ENCODE measurements at regions not wholly inside any gene's neighbourhood (a gene's known extent, or its start where the extent isn't known, plus 50 kb on each side); places are given as distances from the start of the nearest gene placed in this dataset.

DNA sequence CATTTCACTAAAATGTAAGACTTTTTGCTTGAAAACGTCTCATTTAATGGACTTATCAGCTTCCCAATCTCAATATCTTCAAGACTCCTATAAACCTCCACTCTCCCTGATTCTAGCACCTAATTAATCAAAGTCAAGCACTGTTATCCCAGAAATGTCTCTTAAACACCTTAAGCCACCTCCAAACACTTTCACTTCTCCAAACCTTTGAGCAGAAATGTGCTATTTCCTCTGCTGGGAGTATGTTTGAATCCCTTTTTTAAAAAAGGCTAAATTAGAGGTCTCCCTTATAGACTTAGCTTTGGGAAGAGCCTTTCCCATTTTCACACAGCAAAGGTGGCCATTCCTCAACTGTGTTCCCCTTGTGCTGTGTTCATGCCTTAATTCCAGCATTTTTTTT, 146.2 kb upstream of the SYN3 start:
- Histone ChIP-seq H3K4me3 (ENCODE audit: low read depth, low read length) (no peak overlapping the region), H3K27me3 (ENCODE audit: control insufficient read depth, insufficient read depth, low read length) (peaks cover 7% of the 10 kb centered on the region), H3K36me3 (ENCODE audit: control insufficient read depth, insufficient read depth, low read length) (no peaks in the 10 kb centered on the region)
- no peak for DNase-seq (ENCODE audit: low read depth)
- TF ChIP-seq, protein P1, sequence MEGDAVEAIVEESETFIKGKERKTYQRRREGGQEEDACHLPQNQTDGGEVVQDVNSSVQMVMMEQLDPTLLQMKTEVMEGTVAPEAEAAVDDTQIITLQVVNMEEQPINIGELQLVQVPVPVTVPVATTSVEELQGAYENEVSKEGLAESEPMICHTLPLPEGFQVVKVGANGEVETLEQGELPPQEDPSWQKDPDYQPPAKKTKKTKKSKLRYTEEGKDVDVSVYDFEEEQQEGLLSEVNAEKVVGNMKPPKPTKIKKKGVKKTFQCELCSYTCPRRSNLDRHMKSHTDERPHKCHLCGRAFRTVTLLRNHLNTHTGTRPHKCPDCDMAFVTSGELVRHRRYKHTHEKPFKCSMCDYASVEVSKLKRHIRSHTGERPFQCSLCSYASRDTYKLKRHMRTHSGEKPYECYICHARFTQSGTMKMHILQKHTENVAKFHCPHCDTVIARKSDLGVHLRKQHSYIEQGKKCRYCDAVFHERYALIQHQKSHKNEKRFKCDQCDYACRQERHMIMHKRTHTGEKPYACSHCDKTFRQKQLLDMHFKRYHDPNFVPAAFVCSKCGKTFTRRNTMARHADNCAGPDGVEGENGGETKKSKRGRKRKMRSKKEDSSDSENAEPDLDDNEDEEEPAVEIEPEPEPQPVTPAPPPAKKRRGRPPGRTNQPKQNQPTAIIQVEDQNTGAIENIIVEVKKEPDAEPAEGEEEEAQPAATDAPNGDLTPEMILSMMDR (IDR thresholded peaks at IDR 0.05; ENCODE audit: insufficient read depth, low read length, poor library complexity, severe bottlenecking) = no peak

DNA sequence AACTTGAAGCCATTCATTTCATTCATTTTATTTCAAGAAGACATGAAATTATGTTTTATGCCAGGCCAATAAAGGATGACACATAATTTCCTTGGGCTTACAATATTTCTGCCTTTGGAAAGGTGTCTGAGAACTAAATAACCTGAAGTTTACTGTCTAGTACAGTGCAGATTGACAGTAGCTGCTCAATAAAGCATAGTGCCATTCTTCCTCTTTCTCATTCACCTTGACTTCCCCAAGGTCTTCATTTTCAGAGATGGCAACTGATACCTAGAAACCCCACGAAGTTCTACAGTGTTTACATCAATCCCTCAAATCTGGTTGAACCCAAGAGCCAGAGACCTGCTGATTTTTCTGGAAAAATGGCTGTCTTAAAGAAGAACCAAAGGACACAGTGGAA, 144.3 kb upstream of the SYN3 start:
- H3K4me3 ChIP-seq (ENCODE audit: low read depth, low read length) = no peak overlapping the region
- no peaks in the 10 kb centered on the region for H3K36me3 ChIP-seq (ENCODE audit: control insufficient read depth, insufficient read depth, low read length)
- TF ChIP-seq, protein P1 (IDR thresholded peaks at IDR 0.05; ENCODE audit: insufficient read depth, low read length, poor library complexity, severe bottlenecking) = no peak
- H3K27me3 ChIP-seq (ENCODE audit: control insufficient read depth, insufficient read depth, low read length) = peaks cover 7% of the 10 kb centered on the region
- no peak for DNase-seq (ENCODE audit: low read depth)

DNA sequence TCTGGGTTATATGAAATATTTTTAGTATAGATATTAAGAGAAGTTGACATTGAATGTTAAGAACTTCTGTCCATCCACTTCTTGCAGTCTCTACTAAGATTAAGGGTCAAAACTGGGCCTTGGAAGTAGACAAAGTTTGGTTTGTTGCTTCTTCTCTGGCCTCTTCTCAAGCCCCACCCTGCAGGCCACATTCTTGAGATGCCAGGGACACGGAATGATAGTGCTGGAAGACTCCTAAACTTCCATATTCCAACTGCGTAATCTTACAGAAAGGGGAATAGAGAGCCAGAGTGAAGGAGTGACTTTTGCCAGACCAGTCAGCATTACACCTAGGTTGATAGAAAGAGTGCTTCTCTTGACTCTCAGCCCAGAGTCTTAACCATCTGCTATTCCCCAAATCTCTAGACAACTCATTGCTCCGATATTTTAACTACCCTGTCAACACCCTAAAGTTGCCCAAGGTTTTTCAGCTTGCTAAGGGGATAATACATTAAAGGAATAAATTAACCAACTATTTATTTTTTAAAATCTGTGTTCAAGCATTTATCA, 136.4 kb upstream of the SYN3 start:
- Histone ChIP-seq H3K4me3 (ENCODE audit: low read depth, low read length) (no peak overlapping the region), H3K36me3 (ENCODE audit: control insufficient read depth, insufficient read depth, low read length) (no peaks in the 10 kb centered on the region), H3K27me3 (ENCODE audit: control insufficient read depth, insufficient read depth, low read length) (no peaks in the 10 kb centered on the region)
- no peak for DNase-seq (ENCODE audit: low read depth)
- TF ChIP-seq, protein P1 (IDR thresholded peaks at IDR 0.05; ENCODE audit: insufficient read depth, low read length, poor library complexity, severe bottlenecking) = no peak

DNA sequence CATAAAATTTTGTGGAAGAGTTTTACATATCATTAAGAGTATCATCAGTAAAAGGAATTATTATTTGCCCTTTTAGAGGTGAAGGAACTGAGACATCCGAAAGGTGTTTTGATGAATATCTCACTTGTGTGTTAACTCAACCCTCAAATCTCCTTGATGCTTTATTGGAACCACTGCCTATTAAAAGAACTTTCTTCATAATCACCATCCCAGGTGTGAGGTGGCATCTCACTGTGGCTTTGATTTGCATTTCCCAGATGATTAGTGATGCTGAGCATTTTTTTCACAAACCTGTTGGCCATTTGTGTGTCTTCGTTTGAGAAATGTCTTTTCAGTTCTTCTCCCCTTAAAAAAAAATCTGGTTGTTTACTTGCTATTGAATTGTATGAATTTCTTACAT, 134.0 kb upstream of the SYN3 start:
- Histone ChIP-seq H3K4me3 (ENCODE audit: low read depth, low read length) (no peak overlapping the region), H3K27me3 (ENCODE audit: control insufficient read depth, insufficient read depth, low read length) (no peaks in the 10 kb centered on the region), H3K36me3 (ENCODE audit: control insufficient read depth, insufficient read depth, low read length) (no peaks in the 10 kb centered on the region)
- TF ChIP-seq, protein P1 (IDR thresholded peaks at IDR 0.05; ENCODE audit: insufficient read depth, low read length, poor library complexity, severe bottlenecking) = no peak
- no peak for DNase-seq (ENCODE audit: low read depth)

DNA sequence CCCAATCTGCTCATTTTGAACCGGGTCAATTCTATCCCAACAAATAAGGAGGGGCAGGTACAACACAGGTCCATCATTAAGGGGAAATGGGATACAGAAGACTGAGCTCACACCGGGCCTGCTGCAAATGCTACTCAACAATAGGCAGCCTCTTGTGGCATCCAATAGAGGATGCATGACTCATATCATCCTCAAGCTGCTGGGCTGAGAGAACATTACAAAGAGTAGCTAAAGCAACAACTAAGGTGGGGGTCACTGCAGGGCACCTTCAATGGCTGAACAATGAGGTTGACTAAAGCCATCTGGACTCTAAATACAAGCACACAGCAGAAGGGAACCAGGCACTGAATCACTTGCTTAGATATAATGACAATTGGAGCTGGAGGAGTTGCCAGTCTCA, 130.1 kb upstream of the SYN3 start:
- Histone ChIP-seq H3K4me3 (ENCODE audit: low read depth, low read length) (no peak overlapping the region), H3K27me3 (ENCODE audit: control insufficient read depth, insufficient read depth, low read length) (no peaks in the 10 kb centered on the region), H3K36me3 (ENCODE audit: control insufficient read depth, insufficient read depth, low read length) (no peaks in the 10 kb centered on the region)
- DNase-seq (ENCODE audit: low read depth) = peak; percentile 9
- TF ChIP-seq, protein P1 (IDR thresholded peaks at IDR 0.05; ENCODE audit: insufficient read depth, low read length, poor library complexity, severe bottlenecking) = no peak

DNA sequence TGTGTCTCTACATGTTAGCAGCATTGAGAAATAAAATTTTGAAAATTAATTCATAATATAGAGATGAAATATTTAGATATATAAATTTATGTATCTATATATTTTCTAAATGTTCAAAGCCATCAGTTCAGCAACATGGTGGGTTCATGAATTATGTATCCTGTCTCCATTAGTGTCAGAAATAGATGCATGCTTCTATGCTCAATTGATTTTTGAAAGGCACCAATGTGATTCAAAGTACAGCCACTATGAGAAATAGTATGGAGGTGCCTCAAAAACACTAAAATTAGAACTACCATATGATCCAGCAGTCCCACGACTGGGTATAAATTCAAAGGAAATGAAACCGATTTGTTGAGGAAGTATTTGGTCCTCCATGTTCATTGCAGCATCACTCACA, 128.6 kb upstream of the SYN3 start:
- H3K27me3 ChIP-seq (ENCODE audit: control insufficient read depth, insufficient read depth, low read length) = no peaks in the 10 kb centered on the region
- no peaks in the 10 kb centered on the region for H3K36me3 ChIP-seq (ENCODE audit: control insufficient read depth, insufficient read depth, low read length)
- no peak overlapping the region for H3K4me3 ChIP-seq (ENCODE audit: low read depth, low read length)
- no peak for DNase-seq (ENCODE audit: low read depth)
- TF ChIP-seq, protein P1 (IDR thresholded peaks at IDR 0.05; ENCODE audit: insufficient read depth, low read length, poor library complexity, severe bottlenecking) = no peak

All from kidney epithelial cell (primary cell).